Erythroblast (primary cell): ENCODE measurements at regions not wholly inside any gene's neighbourhood (a gene's known extent, or its start where the extent isn't known, plus 50 kb on each side); places are given as distances from the start of the nearest gene placed in this dataset.
"Not testable (repeated sequence)": the region's sequence is repeated elsewhere in the genome, so short reads cannot be mapped to it uniquely, and the experiment has no call there.

Experiments
- DNase-seq, 2 experiments: peaks; one replicate each; lab custom pipeline; 2025; lab: John Stamatoyannopoulos, UW
- GATA1 ChIP-seq: IDR thresholded peaks from 2 replicates; pipeline ENCODE4 v1.6.1; 2011; ENCODE audit warnings: low read depth, mild to moderate bottlenecking, control low read depth, low read length, moderate library complexity
- POLR2A ChIP-seq: IDR thresholded peaks from 2 replicates; pipeline ENCODE4 v1.6.1; 2011; ENCODE audit warnings: mild to moderate bottlenecking, low read length

DNA sequence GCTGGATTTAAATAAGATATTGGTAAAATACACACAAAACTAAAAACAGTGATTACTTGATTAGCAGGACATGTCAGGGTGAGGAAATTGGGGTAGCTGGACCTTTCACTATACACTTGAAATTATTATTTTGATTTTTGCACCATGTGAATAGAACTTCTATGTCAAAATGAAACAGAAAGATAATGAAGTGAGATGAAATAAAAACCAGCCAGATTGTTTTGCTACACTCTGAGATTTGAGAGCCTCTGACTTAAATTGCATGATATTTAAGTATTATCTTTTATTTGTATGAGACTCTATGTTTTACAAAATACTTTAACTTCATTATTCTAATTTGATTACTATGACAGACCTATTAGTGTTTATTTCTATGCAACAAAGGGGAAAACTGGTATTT, 819.6 kb upstream of the ATXN8OS start:
- TF ChIP-seq POLR2A (no peak), GATA1 (no peak)
- no peak for DNase-seq

DNA sequence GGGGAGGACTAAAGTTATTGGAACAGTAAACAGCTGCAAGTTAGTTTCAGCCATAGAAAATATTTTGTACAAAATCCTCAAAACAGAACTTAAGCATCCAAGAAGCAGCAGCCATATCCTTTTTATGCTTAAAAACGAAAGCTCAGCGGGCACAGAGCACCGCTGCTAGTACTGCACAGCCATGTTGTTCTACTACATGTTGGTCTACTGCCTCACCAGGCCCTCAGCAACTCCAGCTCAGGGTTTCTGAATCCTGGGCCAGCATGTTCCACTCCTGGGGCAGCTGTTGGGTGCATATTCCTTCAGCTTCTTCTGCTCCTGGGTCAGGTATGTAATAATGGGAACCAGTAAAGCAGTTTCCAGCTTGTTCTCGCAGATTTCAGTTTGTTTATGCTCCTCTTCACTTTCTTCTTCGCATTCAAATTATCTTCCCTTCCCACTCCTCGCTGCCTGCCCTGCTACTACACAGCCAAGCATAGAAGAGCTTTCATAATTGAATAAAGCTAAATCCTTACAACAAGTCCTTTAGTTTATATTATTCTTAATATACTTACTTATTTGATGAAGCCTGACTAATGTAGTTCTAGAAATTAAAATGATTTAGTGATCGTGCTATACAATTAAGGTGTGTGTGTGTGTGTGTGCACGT, 820.5 kb upstream of the ATXN8OS start:
- DNase-seq, result no peak
- no peak for TF ChIP-seq POLR2A
- TF ChIP-seq GATA1, result no peak

GRCh38 chr13:69283837-69284236, 823.8 kb upstream of the ATXN8OS start:
- TF ChIP-seq POLR2A, result no peak
- no peak for TF ChIP-seq GATA1
- DNase-seq, result no peak

DNA sequence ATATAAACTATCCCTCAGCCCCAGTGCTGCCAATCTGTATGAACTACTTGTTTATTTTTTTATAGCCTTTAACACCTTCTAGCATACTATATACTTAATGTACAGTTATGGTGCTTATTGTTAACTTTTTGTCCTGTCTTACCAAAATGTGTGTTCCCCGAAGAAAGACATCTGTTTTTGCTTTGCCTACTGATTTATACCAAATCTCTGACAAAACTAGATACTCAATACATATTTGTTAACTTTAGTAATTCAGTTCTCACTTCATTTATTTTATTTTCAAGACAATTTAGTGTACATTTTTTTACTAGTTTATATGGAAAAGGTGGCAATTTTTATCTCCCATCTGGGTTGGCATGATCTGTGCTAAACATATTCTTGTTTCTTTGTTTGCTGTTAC, 824.3 kb upstream of the ATXN8OS start:
- no peak for DNase-seq
- no peak for TF ChIP-seq POLR2A

GRCh38 chr13:69280399-69280798, 827.2 kb upstream of the ATXN8OS start:
- DNase-seq, result no peak
- TF ChIP-seq POLR2A, result no peak
- TF ChIP-seq GATA1, result no peak

GRCh38 chr13:69279213-69279612, 828.4 kb upstream of the ATXN8OS start:
- TF ChIP-seq GATA1 (no peak), POLR2A (no peak)
- DNase-seq, result no peak

DNA sequence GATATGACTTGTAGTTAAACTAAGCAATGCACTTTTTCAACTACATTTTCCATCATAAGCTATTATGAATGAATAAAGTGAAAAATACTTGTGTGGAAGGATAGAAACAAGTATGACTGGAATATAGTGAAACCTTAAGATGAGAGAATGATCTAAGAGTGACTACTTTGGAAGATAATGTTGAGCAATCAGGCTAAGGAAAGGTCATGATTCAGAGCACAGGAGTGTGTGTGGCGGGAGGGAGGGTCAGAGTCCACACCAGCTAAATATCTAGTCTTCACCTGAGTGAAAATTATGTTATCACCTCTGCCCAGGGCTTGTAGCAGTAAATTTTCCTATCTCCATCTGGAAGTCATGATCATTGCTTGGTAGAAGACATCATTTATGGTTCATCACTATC, 833.4 kb upstream of the ATXN8OS start:
- TF ChIP-seq POLR2A, result no peak
- TF ChIP-seq GATA1, result no peak
- no peak for DNase-seq

- no peak for DNase-seq
- TF ChIP-seq GATA1 (no peak), POLR2A (no peak)
These were observed 843.0 kb upstream of the ATXN8OS start for GRCh38 chr13:69264362-69265334.

DNA sequence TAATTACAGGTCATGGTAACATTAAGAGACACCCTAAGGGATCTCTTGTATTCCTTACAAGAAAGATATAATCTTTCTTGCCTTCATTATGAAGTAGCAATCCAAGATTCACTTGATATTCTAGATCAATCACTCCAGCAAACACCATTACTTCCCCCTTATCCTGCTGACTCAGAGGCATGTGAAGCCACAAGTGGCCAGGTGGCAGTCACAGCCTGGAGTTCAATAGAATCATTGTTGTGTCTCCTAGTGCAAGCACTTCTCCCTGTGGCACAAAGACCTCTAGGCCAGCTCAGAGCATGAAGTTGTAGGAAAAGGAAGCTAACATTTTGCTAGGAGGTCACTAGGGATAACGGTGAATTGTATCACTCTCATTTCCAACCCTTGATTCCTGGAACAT, 864.3 kb upstream of the ATXN8OS start:
- no peak for TF ChIP-seq POLR2A
- TF ChIP-seq GATA1, result no peak
- DNase-seq, result no peak

- DNase-seq, result no peak
- no peak for TF ChIP-seq GATA1
- no peak for TF ChIP-seq POLR2A
These were observed 873.5 kb upstream of the ATXN8OS start for GRCh38 chr13:69234171-69234570.

GRCh38 chr13:69226427-69226826, 881.2 kb upstream of the ATXN8OS start:
- TF ChIP-seq GATA1 (no peak), POLR2A (no peak)
- no peak for DNase-seq

DNA sequence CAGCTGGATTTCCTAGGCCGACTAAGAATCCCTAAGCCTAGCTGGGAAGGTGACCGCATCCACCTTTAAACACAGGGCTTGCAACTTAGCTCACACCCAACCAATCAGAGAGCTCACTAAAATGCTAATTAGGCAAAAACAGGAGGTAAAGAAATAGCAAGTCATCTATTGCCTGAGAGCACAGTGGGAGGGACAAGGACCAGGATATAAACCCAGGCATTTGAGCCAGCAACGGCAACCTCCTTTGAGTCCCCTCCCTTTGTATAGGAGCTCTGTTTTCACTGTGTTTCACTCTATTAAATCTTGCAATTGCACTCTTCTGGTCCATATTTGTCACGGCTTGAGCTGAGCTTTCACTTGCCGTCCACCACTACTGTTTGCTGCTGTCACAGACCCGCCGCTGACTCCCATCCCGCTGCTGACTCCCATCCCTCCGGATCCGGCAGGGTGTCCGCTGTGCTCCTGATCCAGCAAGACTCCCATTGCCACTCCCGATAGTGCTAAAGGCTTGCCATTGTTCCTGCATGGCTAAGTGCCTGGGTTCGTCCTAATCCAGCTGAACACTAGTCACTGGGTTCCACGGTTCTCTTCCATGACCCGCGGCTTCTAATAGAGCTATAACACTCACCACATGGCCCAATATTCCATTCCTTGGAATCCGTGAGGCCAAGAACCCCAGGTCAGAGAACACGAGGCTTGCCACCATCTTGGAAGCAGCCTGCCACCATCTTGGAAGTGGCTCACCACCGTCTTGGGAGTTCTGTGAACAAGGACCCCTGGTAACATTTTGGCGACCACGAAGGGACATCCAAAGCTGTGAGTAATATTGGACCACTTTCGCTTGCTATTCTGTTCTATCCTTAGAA, 885.8 kb upstream of the ATXN8OS start:
- not testable (repeated sequence) for DNase-seq

DNA sequence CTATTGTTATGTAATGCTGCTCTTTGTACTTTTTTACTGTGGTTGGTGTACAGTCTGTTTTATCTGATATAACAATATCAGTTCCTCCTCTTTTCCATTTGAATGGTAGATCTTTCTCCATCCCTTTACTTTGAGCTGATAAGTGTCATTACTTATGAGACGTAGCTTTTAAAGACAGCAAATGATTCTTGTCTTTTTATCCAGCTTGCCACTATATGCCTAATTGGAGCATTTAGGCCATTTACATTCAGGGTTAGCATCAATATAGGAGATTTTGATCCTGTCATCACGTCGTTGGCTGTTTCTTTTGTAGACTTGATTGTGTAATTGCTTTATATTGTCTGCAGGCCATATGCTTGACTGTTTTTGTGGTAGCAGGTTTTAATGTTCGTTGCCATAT, 894.2 kb upstream of the ATXN8OS start:
- TF ChIP-seq GATA1, result no peak
- TF ChIP-seq POLR2A, result no peak
- DNase-seq, result no peak

DNA sequence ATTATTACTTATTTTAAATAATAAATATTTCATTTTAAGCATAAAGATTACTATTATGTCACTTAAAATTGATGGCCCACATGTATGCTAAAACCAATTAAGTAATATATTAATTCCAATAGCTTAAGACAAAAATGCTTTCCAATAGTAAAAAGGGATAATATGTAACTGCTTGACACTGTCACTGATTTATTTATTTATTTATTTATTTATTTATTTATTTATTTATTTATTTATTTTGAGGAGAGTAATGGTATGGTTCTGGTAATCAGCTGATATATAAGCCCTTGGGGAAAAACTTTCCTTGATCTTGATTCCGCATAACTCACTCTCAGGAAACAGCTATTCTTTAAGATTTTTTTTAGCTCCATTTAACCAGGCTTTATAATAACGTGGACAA, 903.0 kb upstream of the ATXN8OS start:
- DNase-seq, result no peak
- TF ChIP-seq POLR2A (no peak), GATA1 (no peak)

DNA sequence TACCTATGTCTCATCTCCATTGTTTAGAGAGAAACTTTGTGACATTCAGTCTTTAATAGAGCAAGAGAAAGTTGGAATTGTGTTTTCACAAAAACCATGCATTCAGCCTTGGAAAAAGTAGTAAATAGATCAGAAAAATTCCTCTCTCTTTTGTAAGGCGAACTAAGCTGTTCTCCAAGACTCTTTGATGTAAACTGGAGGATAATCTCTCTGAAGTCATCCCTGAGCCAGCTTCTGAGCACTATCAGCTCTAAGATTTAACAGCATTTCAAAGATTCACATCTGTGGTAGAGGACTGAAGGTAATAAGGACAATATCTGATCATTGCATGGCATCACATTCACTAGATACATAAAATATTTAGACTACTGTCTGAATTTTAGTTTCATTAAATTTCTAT, 904.6 kb upstream of the ATXN8OS start:
- TF ChIP-seq POLR2A (no peak), GATA1 (no peak)
- no peak for DNase-seq
